NCI-H748 (cell line): ENCODE measurements at regions not wholly inside any gene's neighbourhood (a gene's known extent, or its start where the extent isn't known, plus 50 kb on each side); places are given as distances from the start of the nearest gene placed in this dataset.
A peak's percentile ranks its signal among the peaks of the same experiment; 100 is the strongest.
"Not testable (repeated sequence)": the region's sequence is repeated elsewhere in the genome, so short reads cannot be mapped to it uniquely, and the experiment has no call there.

ENCODE experiments used
- DNase-seq: peaks from one replicate; lab custom pipeline; 2025; ENCODE audit not compliant: unreplicated experiment; lab: John Stamatoyannopoulos, UW

DNA sequence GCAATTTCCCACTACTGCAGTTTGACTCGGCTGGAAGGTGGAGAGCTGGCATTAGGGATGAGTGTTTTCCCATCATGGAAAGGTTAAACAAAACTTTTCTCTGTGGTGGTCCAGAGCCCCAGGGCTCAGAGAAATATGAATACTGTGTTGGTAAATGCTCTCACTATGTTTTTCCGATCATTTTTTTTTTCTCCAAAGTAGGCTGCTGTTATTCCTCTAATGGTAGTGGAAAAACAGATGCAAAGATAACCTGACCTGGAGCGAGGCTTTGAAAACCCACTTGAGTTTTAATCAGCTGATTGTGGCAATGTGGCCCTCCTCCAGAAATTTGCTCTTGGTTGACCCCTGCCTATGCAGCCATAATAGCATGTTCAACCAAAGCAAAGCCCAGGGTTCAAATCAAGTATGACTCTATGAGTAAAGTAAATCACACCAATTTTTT lies 320.8 kb upstream of the CTNNB1 start:
- DNase-seq: no peak

GRCh38 chr3:40885430-40885829 lies 313.9 kb upstream of the CTNNB1 start:
- peak; percentile 51 for DNase-seq

- no peak for DNase-seq
These were observed 312.5 kb upstream of the CTNNB1 start for GRCh38 chr3:40886660-40887425.

GRCh38 chr3:40891186-40891585 lies 308.1 kb upstream of the CTNNB1 start:
- DNase-seq: no peak

DNA sequence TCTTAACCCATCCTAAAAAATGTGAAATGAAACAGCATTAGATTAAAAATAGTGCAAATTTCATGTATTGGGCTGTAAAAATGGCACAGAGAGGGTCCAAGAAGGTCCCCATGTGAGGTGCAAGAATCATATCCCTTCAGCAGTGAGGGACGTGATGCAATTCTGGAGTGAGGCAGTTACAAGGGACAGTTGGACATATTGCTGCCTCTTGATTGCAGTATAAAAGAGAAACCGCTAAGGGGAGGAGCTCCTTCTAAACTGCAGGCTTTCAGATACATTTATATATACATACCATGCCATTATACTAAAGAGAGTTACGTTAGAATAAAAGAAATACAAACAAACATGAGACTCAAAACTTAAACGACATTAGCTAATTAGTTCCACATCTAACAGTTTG lies 304.2 kb upstream of the CTNNB1 start:
- no peak for DNase-seq

GRCh38 chr3:40899286-40899712 lies 300.0 kb upstream of the CTNNB1 start:
- no peak for DNase-seq

GRCh38 chr3:40901298-40901697 lies 298.0 kb upstream of the CTNNB1 start:
- no peak for DNase-seq

- no peak for DNase-seq
These were observed 297.5 kb upstream of the CTNNB1 start for GRCh38 chr3:40901796-40902195.

- not testable (repeated sequence) for DNase-seq
These were observed 291.3 kb upstream of the CTNNB1 start for GRCh38 chr3:40907907-40908465.

GRCh38 chr3:40908612-40909011 lies 290.7 kb upstream of the CTNNB1 start:
- peak; percentile 15 for DNase-seq

- DNase-seq: no peak
These were observed 288.0 kb upstream of the CTNNB1 start for GRCh38 chr3:40911264-40911663.

DNA sequence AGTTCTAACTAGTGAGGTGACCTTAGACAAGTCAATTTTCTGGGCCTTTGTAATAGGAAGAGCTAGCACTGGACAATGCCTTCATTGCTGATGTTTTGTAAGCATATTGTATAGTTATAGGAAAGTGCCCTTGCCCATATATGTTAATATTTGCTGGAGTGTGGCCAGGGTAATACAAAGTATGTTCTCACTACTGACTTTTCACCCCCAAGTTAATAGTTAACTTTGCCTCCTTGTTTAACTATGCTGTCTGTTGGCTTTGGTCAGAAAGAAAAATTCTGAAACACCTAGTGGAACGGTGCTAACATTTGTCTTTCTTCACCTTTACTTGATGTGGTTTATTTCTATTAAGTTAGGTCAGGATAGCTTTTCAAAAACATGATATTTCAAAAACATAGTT lies 287.4 kb upstream of the CTNNB1 start:
- no peak for DNase-seq

- no peak for DNase-seq
These were observed 286.8 kb upstream of the CTNNB1 start for GRCh38 chr3:40912461-40912860.

DNA sequence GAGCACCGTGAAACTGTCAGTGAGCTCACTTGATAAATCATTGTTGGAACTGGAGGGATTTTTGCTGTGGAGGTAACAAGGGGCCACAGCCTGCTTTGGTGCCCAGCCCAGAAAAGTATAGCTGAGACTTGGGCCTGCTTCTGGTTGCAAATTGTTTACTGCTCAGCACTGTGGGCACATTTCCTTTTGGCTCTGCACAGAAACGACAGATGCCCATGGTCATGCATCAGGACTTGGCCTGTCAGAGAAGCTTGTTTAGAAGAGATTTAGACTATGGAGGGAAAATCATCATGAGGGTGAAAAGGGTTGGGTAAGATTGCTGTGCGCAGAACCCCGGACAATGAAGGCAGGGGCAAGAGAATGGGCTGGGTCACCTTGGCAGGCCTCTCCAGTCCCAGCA lies 286.1 kb upstream of the CTNNB1 start:
- DNase-seq: no peak

DNA sequence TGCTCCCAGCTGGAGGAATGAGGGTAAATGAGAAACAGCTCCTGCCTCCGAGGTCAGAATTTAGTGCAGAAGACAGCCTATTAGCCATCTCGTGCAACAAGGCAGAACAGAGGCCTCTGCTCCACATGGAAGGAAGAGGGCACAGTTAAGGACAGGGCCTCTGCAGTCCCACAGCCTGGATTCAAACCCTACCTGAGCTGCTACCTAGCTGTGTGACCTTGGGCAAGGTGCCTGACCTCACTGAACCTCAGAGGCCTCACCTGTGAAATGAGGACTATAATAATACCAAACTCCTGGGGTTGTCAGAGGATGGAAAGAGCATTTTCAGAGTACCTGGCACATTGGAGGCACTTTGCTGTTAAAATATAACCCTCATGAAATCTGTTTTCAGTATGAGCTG lies 285.7 kb upstream of the CTNNB1 start:
- DNase-seq: no peak

GRCh38 chr3:40914475-40914874 lies 284.8 kb upstream of the CTNNB1 start:
- DNase-seq: no peak

GRCh38 chr3:40915346-40915865 lies 283.9 kb upstream of the CTNNB1 start:
- no peak for DNase-seq

- no peak for DNase-seq
These were observed 279.3 kb upstream of the CTNNB1 start for GRCh38 chr3:40920041-40920440.

DNA sequence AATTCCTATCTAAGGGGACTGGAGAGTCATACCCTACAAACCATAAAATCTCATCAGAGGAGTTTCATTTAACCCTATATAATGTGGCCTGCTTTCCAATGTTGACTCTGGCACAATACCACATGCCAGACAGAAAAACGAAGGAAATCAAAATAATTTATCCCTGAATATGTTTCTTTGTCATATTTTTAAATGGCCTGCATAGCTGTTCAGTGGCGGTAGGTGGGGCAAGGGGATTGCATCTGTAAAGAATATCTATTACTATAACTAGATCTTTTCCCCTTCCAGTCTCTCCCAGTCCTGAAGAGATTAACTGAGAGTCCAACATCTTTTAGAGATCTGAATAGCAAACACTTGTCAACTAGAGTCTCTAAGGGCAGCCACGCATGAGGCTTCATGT lies 278.1 kb upstream of the CTNNB1 start:
- no peak for DNase-seq

DNA sequence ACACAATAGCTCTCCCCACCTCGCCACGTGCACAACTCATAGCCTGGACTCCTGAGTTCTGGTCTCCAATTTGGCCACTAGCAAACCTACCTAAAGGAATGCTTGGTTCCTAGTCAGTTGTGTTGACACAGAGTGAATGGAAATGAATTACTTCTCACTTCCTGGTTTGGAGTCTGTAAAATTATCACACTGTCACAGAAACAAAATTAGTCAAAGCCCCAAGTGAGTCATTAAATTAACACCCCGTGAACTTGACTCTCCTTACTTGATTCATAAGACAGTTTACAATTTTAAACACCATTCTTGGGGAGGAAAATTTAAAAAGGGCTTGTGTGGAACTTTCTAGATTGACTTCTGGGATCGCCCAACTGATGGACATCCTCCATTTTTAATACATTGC lies 276.2 kb upstream of the CTNNB1 start:
- no peak for DNase-seq

DNA sequence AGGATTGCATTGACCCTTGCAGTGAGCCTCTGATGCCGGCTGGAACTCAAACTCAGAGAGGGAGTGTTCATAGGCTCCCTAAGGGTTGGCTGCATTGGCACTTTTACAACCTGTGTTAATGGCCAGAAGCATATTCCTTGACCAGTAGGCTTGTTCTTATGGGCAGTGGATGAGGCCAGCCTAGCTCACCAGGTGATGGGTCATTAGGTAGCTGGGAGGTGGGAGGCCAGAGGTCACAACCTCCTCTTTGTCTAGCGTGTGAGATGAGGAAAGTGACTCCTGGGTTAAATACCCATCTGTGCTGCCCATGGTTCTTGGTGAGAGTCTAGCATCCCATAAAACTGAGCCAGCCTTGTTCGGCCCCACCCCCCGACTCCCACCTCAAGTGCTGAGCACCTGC lies 275.7 kb upstream of the CTNNB1 start:
- no peak for DNase-seq

DNA sequence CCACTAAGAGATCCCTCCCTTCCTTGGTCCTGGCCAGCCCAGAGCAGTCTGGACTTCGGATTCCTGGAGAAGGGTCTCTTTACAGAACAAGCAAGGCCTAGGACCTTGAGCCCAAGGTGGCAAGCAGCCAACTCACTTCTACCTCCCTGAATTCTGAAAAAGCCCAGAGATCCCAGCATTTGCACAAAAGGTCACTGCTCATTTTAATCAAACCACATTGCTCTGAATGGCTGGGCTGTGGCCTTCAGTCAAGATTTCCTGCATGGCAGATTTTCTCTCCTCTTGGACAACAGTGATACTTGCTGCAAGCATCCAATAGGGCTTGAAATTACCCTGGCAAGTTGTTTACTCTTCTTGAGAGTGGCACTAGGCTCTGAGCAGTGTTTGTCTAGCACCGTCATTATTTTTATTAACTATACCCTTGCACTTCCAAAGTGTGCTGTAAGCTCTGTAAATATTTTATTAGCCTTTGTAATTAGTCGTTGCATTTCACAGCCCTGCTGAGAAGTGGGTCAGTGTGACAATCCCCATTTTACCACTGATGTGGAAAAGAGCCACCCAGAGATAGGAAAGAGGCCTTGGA lies 274.7 kb upstream of the CTNNB1 start:
- peak; percentile 91 for DNase-seq
